SU-DHL-6 (cell line): ENCODE measurements at regions not wholly inside any gene's neighbourhood (a gene's known extent, or its start where the extent isn't known, plus 50 kb on each side); places are given as distances from the start of the nearest gene placed in this dataset.
"Not testable (repeated sequence)": the region's sequence is repeated elsewhere in the genome, so short reads cannot be mapped to it uniquely, and the experiment has no call there.

ENCODE experiments used
- H2AFZ ChIP-seq: fragments of 200-600 bp; sonication (generic); 2 replicates; pipeline ENCODE4 v1.6.1; 2014; ENCODE audit warnings: low read depth, mild to moderate bottlenecking, moderate library complexity, mixed read lengths, antibody characterized with exemption, low read length; ENCODE audit not compliant: severe bottlenecking
- H3F3A ChIP-seq: fragments of 200-600 bp; shearing (Covaris generic); 2 replicates; pipeline ENCODE4 v1.6.0; 2016; ENCODE audit warnings: antibody characterized with exemption, mild to moderate bottlenecking; ENCODE audit not compliant: insufficient read depth
- H3K27ac ChIP-seq: fragments of 200-600 bp; sonication (generic); 2 replicates; pipeline ENCODE4 v1.5.1; 2016; ENCODE audit warnings: low read depth, mild to moderate bottlenecking, low read length, moderate library complexity, mixed read lengths
- H3K27me3 ChIP-seq: fragments of 200-600 bp; sonication (generic), shearing (Covaris generic); 2 replicates; pipeline ENCODE4 v1.6.0; 2014; ENCODE audit warnings: mild to moderate bottlenecking, low read length
- H3K36me3 ChIP-seq: fragments of 200-600 bp; sonication (generic); 2 replicates; pipeline ENCODE4 v1.6.1; 2014; ENCODE audit warnings: mild to moderate bottlenecking, low read length, mixed read lengths
- H3K4me2 ChIP-seq: fragments of 300-600, 200-600 bp; shearing (Covaris generic), sonication (generic); 2 replicates; pipeline ENCODE4 v1.6.0; 2014; ENCODE audit warnings: low read length, low read depth, mild to moderate bottlenecking; ENCODE audit not compliant: poor library complexity, severe bottlenecking
- H3K4me3 ChIP-seq: fragments of 200-600 bp; sonication (generic); 2 replicates; pipeline ENCODE4 v1.5.1; 2014; ENCODE audit warnings: antibody characterized with exemption, low read length, mild to moderate bottlenecking, mixed read lengths; ENCODE audit not compliant: insufficient read depth, poor library complexity, severe bottlenecking
- H3K79me2 ChIP-seq: fragments of 200-600 bp; sonication (generic); 2 replicates; pipeline ENCODE4 v1.6.1; 2014; ENCODE audit warnings: mild to moderate bottlenecking, low read length, moderate library complexity; ENCODE audit not compliant: insufficient read depth
- H3K9ac ChIP-seq: fragments of 200-600 bp; sonication (generic); 2 replicates; pipeline ENCODE4 v1.7.0; 2014; ENCODE audit warnings: mild to moderate bottlenecking, low read length
- H3K9me2 ChIP-seq: fragments of 200-600 bp; sonication (generic); replicated peaks from 2 replicates; pipeline ENCODE4 v1.6.1; 2014; ENCODE audit warnings: low read length; ENCODE audit not compliant: insufficient read depth
- H3K9me3 ChIP-seq: fragments of 200-600 bp; sonication (generic); 2 replicates; pipeline ENCODE4 v1.6.1; 2014; ENCODE audit warnings: low read length, mixed read lengths; ENCODE audit not compliant: insufficient read depth
- H4K20me1 ChIP-seq: fragments of 200-600 bp; sonication (generic); 2 replicates; pipeline ENCODE4 v1.6.1; 2014; ENCODE audit warnings: low read depth, mild to moderate bottlenecking, antibody characterized with exemption, low read length, moderate library complexity, mixed read lengths
- CTCF ChIP-seq: fragments of 200-600 bp; sonication (generic); IDR thresholded peaks from one replicate; pipeline ENCODE4 v1.5.1; 2017; ENCODE audit warnings: antibody characterized with exemption, mild to moderate bottlenecking, low read length, moderate library complexity; ENCODE audit not compliant: insufficient read depth, poor library complexity, severe bottlenecking
- EZH2phosphoT487 ChIP-seq: fragments of 200-600 bp; sonication (generic), shearing (Covaris generic); conservative IDR thresholded peaks from 2 replicates; pipeline ENCODE4 v1.6.1; 2018; ENCODE audit warnings: mild to moderate bottlenecking, antibody characterized with exemption, low read length, moderate library complexity, mixed read lengths

GRCh38 chr2:145530653-145531052 lies 1010.7 kb upstream of the ZEB2 start:
- Histone ChIP-seq H3K27ac (no peak overlapping the region), H3K4me2 (no peak overlapping the region), H3K9ac (no peak overlapping the region)

GRCh38 chr2:145524836-145525235 lies 1004.9 kb upstream of the ZEB2 start:
- Histone ChIP-seq H3K4me2 (no peak overlapping the region), H3K4me3 (no peak overlapping the region), H3K9me2 (no peaks in the 10 kb centered on the region), H3K36me3 (no peaks in the 10 kb centered on the region), H4K20me1 (no peaks in the 10 kb centered on the region), H2AFZ (no peak overlapping the region), H3F3A (no peaks in the 10 kb centered on the region), H3K9ac (no peak overlapping the region), H3K27me3 (no peaks in the 10 kb centered on the region), H3K79me2 (no peaks in the 10 kb centered on the region), H3K9me3 (no peaks in the 10 kb centered on the region), H3K27ac (no peak overlapping the region)
- TF ChIP-seq EZH2phosphoT487 (no peak), CTCF (no peak)

More at GRCh38 chr2:145530653-145531052, 1010.7 kb upstream of the ZEB2 start:
- no peaks in the 10 kb centered on the region for H3K9me3 ChIP-seq
- TF ChIP-seq EZH2phosphoT487: no peak
- TF ChIP-seq CTCF: no peak
- H3K4me3 ChIP-seq: no peak overlapping the region
- no peaks in the 10 kb centered on the region for H3K36me3 ChIP-seq
- no peaks in the 10 kb centered on the region for H3F3A ChIP-seq
- no peaks in the 10 kb centered on the region for H3K27me3 ChIP-seq
- no peaks in the 10 kb centered on the region for H4K20me1 ChIP-seq
- no peaks in the 10 kb centered on the region for H3K9me2 ChIP-seq
- H2AFZ ChIP-seq: no peak overlapping the region
- no peaks in the 10 kb centered on the region for H3K79me2 ChIP-seq

GRCh38 chr2:145524303-145524702 lies 1004.4 kb upstream of the ZEB2 start:
- Histone ChIP-seq H3K9me3 (no peaks in the 10 kb centered on the region), H3K9ac (no peak overlapping the region), H3K79me2 (no peaks in the 10 kb centered on the region), H3K9me2 (no peaks in the 10 kb centered on the region), H3K4me2 (no peak overlapping the region), H3K36me3 (no peaks in the 10 kb centered on the region), H2AFZ (no peak overlapping the region), H3K27ac (no peak overlapping the region), H3K4me3 (no peak overlapping the region), H4K20me1 (no peaks in the 10 kb centered on the region), H3F3A (no peaks in the 10 kb centered on the region), H3K27me3 (no peaks in the 10 kb centered on the region)
- TF ChIP-seq CTCF: no peak
- no peak for TF ChIP-seq EZH2phosphoT487

GRCh38 chr2:145519254-145519653 lies 999.3 kb upstream of the ZEB2 start:
- H3K36me3 ChIP-seq, H3K4me2 ChIP-seq, H3K4me3 ChIP-seq, H2AFZ ChIP-seq, H3K27me3 ChIP-seq, H3K9me3 ChIP-seq, H3F3A ChIP-seq, H4K20me1 ChIP-seq, H3K9me2 ChIP-seq, H3K27ac ChIP-seq, H3K9ac ChIP-seq, H3K79me2 ChIP-seq: not testable (repeated sequence)
